ENCODE measurements at regions not wholly inside any gene's neighbourhood (a gene's known extent, or its start where the extent isn't known, plus 50 kb on each side); places are given as distances from the start of the nearest gene placed in this dataset.

DNA sequence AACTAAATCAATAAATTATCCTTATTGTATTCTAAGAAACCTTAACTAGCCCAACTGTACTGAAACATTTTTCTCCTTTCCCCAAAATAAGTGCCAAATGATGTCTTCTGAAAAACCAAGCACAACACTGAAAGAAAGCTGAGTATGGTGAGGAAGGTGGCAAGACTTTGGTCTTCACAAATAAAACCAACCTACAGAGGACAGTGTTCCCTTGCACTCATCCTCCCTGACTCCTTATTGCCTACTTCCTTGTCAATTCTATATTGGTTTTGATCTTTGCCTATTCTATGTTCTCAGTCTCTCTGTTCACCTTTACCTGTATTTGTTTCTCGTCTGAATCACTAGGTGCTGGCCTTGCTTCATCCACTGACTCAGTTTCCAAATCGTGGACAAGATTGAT is 490.1 kb upstream of the ZNF385D start:
- H3K4me3 ChIP-seq (ENCODE audit: low read length) = no peak overlapping the region
- TF ChIP-seq, protein P1, sequence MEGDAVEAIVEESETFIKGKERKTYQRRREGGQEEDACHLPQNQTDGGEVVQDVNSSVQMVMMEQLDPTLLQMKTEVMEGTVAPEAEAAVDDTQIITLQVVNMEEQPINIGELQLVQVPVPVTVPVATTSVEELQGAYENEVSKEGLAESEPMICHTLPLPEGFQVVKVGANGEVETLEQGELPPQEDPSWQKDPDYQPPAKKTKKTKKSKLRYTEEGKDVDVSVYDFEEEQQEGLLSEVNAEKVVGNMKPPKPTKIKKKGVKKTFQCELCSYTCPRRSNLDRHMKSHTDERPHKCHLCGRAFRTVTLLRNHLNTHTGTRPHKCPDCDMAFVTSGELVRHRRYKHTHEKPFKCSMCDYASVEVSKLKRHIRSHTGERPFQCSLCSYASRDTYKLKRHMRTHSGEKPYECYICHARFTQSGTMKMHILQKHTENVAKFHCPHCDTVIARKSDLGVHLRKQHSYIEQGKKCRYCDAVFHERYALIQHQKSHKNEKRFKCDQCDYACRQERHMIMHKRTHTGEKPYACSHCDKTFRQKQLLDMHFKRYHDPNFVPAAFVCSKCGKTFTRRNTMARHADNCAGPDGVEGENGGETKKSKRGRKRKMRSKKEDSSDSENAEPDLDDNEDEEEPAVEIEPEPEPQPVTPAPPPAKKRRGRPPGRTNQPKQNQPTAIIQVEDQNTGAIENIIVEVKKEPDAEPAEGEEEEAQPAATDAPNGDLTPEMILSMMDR (conservative IDR thresholded peaks at IDR 0.05; ENCODE audit: low read depth, low read length) = no peak
- no peak for DNase-seq (ENCODE audit: low read depth)

DNA sequence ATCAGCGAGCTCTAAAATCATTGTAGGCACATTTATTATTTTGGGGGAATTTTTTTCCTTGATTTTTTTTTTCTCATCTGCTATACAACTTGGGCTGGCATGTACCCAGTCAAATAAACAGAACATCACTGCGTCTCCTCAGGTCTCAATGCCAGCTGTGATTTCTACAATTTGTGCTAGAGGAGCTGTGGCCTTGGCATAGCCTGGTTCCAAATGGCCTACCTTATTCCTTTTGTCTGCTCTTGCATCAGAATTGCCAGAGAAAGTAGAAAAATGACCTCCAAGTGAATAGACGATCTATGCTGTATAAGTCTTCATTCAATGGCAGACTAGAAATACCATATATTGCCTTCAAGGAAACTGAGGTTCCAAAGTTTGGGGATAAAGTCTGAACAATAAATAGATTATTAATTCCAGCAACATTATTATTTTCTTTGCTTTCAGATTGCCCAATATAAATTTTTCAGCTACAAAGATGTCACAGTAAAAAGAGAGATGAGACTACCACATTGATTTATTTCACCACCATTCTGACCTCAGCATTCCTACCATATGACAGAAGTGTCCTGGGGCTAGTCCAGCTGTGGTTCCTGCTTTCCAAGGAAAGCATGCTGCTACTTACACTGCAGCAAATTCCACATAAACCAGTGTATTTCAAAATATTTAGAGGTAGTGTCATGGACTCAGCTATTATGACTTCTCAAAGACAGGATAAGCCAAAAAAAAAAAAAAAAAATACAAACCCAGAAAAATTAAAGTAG is 493.9 kb upstream of the ZNF385D start:
- TF ChIP-seq, protein P1 (conservative IDR thresholded peaks at IDR 0.05; ENCODE audit: low read depth, low read length) = no peak
- no peak overlapping the region for H3K4me3 ChIP-seq (ENCODE audit: low read length)
- DNase-seq (ENCODE audit: low read depth) = no peak

DNA sequence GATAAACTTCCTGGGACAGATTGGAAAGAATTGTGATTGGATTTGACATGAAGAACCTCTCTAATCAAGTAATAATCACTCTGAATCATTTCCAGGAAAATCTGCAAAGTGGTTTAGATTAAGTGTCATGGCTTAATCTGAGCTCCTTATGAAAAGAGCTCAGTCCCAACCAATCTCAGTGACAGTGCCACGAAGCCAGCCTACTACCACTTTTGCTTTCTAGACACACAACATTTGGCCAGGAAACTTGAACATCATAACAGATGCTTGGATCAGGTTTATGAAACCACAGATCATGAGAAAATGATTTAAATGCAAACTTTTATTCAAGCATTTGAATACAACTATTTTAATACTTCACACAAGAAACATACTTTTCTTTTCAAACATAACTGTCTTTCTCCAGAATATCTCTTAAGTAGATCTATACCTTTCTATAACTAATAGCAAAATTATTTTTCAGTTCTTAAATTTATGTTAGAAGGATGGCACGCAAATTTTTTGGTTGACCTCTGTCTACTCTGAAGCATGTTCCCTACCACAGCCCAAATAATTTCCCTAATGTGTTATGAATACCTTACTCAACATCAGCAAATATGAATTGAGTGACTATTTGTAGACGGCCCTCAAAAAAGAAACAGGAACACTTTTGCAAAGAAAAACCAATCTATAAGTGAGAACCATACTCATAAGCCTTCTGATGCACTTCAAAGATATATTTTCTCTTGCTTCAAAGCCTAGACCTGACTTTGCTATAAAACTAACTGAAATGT is 495.0 kb upstream of the ZNF385D start:
- no peak overlapping the region for H3K4me3 ChIP-seq (ENCODE audit: low read length)
- TF ChIP-seq, protein P1 (conservative IDR thresholded peaks at IDR 0.05; ENCODE audit: low read depth, low read length) = no peak
- no peak for DNase-seq (ENCODE audit: low read depth)

DNA sequence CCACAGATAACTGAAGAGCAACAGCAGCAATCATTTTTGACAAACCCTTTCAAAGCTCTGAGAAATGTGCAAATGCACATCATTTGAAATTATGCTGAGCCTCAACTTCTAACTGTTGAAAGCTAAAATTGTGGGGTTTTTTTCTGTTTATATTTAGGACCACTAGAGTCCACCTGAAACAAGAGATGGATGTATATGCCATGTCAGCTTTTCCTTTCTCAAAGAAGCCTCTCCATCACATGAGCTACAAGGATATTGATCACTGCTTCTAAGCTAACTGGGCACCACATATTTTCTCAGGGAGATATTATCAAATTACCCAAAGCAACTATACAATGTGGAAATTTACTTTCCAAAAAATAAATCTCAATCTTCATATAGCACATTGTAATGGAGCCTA is 498.6 kb upstream of the ZNF385D start:
- TF ChIP-seq, protein P1 (conservative IDR thresholded peaks at IDR 0.05; ENCODE audit: low read depth, low read length) = no peak

DNA sequence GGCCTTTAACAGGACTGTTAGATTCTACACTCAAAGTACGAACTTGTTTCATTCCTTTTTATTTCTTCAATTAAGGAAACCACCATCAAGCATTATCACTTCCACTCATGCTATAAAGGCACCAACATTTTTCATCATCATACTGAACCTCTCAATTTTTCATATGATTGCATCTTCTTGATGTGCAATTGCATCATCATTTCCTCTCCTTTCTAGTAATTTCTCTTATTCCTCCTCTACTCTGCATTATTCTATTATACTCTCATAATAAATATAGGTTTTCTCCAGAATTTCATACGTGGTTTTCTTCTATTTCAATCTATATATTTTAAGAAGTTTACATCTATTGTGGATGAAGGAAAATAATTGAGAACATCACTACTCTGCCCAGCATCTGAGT is 506.2 kb upstream of the ZNF385D start:
- TF ChIP-seq, protein P1 (conservative IDR thresholded peaks at IDR 0.05; ENCODE audit: low read depth, low read length) = no peak
- no peak for DNase-seq (ENCODE audit: low read depth)

More for the DNA sequence above, 498.6 kb upstream of the ZNF385D start:
- H3K4me3 ChIP-seq (ENCODE audit: low read length) = no peak overlapping the region
- DNase-seq (ENCODE audit: low read depth) = no peak

DNA sequence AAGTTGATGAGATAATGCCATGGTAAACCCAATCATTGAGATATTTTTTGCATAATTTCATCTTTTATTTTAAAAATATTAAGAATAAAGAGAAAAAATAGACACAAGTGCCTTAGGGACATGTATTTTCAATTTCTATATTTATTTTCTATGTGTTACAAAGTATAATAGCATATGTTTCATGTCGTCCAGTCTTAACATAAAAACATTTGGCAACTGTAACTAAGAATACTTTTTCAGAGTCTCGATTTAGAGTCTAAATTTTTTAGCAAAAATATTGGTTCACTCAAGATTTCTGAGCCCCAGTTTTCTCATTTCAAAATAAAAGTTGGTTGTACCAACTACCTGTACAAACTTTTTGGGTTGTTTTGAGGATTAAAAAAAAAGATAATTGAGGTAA is 511.4 kb upstream of the ZNF385D start:
- TF ChIP-seq, protein P1 (conservative IDR thresholded peaks at IDR 0.05; ENCODE audit: low read depth, low read length) = no peak
- H3K4me3 ChIP-seq (ENCODE audit: low read length) = no peak overlapping the region
- no peak for DNase-seq (ENCODE audit: low read depth)

More for the DNA sequence above, 506.2 kb upstream of the ZNF385D start:
- no peak overlapping the region for H3K4me3 ChIP-seq (ENCODE audit: low read length)
